HG03342 (cell line): ENCODE measurements at regions not wholly inside any gene's neighbourhood (a gene's known extent, or its start where the extent isn't known, plus 50 kb on each side); places are given as distances from the start of the nearest gene placed in this dataset.

Experiments used
- ATAC-seq: cut with Tn5 transposase; IDR thresholded peaks from one replicate; pipeline ENCODE4 v1.9.1; 2021; ENCODE audit warnings: mild to moderate bottlenecking, moderate library complexity; ENCODE audit not compliant: unreplicated experiment

GRCh38 chr2:22843919-22844537, 541.0 kb upstream of the KLHL29 start:
- ATAC-seq = no peak

- ATAC-seq = no peak
Measured at GRCh38 chr2:22850310-22850709, 534.7 kb upstream of the KLHL29 start.

- no peak for ATAC-seq
Measured at GRCh38 chr2:22854588-22854987, 530.4 kb upstream of the KLHL29 start.

GRCh38 chr2:22855081-22855480, 529.9 kb upstream of the KLHL29 start:
- ATAC-seq = no peak

- no peak for ATAC-seq
Measured at GRCh38 chr2:22855761-22856184, 529.2 kb upstream of the KLHL29 start.

GRCh38 chr2:22867973-22868372, 517.0 kb upstream of the KLHL29 start:
- ATAC-seq = no peak

GRCh38 chr2:22878121-22878520, 506.9 kb upstream of the KLHL29 start:
- ATAC-seq = no peak

- ATAC-seq = no peak
Measured at GRCh38 chr2:22879009-22879863, 505.7 kb upstream of the KLHL29 start.

GRCh38 chr2:22880161-22880560, 504.8 kb upstream of the KLHL29 start:
- ATAC-seq = no peak

GRCh38 chr2:22882011-22882410, 503.0 kb upstream of the KLHL29 start:
- no peak for ATAC-seq

- ATAC-seq = no peak
Measured at GRCh38 chr2:22882643-22883042, 502.3 kb upstream of the KLHL29 start.

GRCh38 chr2:22883054-22883453, 501.9 kb upstream of the KLHL29 start:
- ATAC-seq = no peak

GRCh38 chr2:22885245-22885644, 499.7 kb upstream of the KLHL29 start:
- no peak for ATAC-seq

GRCh38 chr2:22887426-22887825, 497.6 kb upstream of the KLHL29 start:
- no peak for ATAC-seq

GRCh38 chr2:22887845-22888244, 497.1 kb upstream of the KLHL29 start:
- no peak for ATAC-seq

GRCh38 chr2:22890132-22890531, 494.8 kb upstream of the KLHL29 start:
- ATAC-seq = no peak

GRCh38 chr2:22893761-22894517, 491.0 kb upstream of the KLHL29 start:
- no peak for ATAC-seq

GRCh38 chr2:22894761-22895160, 490.2 kb upstream of the KLHL29 start:
- ATAC-seq = no peak

GRCh38 chr2:22897428-22897827, 487.6 kb upstream of the KLHL29 start:
- no peak for ATAC-seq

GRCh38 chr2:22900674-22901073, 484.3 kb upstream of the KLHL29 start:
- no peak for ATAC-seq

- ATAC-seq = no peak
Measured at GRCh38 chr2:22901471-22902179, 483.4 kb upstream of the KLHL29 start.
